ENCODE measurements at regions not wholly inside any gene's neighbourhood (a gene's known extent, or its start where the extent isn't known, plus 50 kb on each side); places are given as distances from the start of the nearest gene placed in this dataset.
"Not testable (repeated sequence)": the region's sequence is repeated elsewhere in the genome, so short reads cannot be mapped to it uniquely, and the experiment has no call there.

DNA sequence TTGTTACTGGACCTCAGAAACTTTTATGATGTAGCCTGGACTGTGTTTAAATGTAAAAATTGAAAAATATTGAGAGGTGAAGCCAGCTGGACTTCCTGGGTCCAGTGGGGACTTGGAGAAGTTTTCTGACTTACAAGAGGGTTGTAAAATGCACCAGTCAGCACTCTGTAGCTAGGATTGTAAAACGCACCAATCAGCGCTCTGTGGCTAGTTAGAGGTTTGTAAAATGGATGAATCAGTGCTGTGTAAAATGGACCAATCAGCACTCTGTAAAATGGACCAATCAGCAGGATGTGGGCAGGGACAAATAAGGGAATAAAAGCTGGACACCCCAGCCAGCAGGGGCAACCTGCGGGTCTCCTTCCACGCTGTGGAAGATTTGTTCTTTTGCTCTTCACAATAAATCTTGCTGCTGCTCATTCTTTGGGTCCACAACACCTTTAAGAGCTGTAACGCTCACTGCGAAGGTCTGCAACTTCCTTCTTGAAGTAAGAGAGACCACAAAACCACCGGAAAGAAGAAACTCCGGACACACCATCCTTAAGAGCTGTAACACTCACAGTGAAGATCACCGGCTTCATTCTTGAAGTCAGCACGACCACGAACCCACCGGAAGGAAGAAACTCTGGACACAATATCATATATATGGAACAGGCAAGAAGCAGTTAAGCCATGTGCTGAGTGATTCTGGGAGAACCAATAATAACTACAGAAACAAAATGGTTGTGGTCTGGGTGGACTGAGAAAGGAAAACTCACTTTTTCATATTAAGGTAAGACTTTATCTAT lies 201.3 kb downstream of the GABRG2 start:
- TF ChIP-seq, protein P1, sequence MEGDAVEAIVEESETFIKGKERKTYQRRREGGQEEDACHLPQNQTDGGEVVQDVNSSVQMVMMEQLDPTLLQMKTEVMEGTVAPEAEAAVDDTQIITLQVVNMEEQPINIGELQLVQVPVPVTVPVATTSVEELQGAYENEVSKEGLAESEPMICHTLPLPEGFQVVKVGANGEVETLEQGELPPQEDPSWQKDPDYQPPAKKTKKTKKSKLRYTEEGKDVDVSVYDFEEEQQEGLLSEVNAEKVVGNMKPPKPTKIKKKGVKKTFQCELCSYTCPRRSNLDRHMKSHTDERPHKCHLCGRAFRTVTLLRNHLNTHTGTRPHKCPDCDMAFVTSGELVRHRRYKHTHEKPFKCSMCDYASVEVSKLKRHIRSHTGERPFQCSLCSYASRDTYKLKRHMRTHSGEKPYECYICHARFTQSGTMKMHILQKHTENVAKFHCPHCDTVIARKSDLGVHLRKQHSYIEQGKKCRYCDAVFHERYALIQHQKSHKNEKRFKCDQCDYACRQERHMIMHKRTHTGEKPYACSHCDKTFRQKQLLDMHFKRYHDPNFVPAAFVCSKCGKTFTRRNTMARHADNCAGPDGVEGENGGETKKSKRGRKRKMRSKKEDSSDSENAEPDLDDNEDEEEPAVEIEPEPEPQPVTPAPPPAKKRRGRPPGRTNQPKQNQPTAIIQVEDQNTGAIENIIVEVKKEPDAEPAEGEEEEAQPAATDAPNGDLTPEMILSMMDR (IDR thresholded peaks at IDR 0.05): no peak

DNA sequence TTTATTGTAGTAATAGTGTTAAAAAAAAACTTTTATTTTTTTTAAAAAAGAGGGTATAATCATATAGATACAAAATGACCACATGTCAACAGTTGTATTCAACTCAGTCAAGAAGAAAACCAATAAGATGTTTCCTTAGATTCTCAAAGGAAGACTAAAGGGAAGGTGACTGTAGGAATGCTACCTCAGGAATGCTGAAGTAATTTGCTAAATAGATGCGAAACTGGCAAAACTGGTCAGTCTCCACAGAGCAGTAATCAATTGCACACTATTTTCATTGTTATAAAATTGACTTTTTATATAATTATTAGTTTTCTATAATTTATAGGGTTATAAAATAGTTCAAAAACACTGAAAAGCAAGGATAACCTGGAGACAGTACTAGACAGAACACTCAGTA lies 204.8 kb downstream of the GABRG2 start:
- Histone ChIP-seq H3K27ac (no peak overlapping the region), H3K9me3 (no peaks in the 10 kb centered on the region), H3K4me1 (no peaks in the 10 kb centered on the region), H3K4me3 (no peak overlapping the region), H3K27me3 (no peaks in the 10 kb centered on the region), H3K36me3 (no peaks in the 10 kb centered on the region)
- no peak for DNase-seq (ENCODE audit: low spot score in 2 of 2)
- TF ChIP-seq, protein P1 (IDR thresholded peaks at IDR 0.05): no peak
- intact Hi-C loops (cut with DNase I): no loop called here

More for the DNA sequence above, 201.3 kb downstream of the GABRG2 start:
- H3K9me3 ChIP-seq: no peaks in the 10 kb centered on the region
- no peaks in the 10 kb centered on the region for H3K36me3 ChIP-seq
- H3K4me1 ChIP-seq: no peaks in the 10 kb centered on the region
- no peak overlapping the region for H3K4me3 ChIP-seq
- no peak for DNase-seq (ENCODE audit: low spot score in 2 of 2)
- no peaks in the 10 kb centered on the region for H3K27me3 ChIP-seq
- intact Hi-C loops (cut with DNase I): no loop called here
- no peak overlapping the region for H3K27ac ChIP-seq

DNA sequence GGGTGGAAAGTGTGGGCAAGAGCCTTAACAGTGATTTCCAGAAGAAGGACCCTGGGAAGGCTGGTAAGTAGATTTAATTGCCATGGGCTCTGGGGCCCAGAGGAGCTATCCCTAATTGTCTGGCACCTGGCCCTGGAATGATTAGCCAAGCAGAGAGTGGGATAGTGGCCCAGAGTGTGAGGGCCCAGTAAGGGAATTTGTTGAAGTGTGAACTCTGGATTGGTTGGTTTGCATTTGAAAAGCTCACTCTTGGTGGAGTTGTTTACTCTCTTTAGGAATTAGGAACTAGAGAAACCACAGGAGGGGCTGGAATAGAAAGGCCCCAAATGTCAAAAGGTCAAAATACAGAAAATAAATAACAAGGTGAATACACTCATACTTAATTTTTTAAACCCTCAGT lies 207.1 kb downstream of the GABRG2 start:
- no peak for DNase-seq (ENCODE audit: low spot score in 2 of 2)
- Histone ChIP-seq H3K4me3 (no peak overlapping the region), H3K27ac (no peak overlapping the region), H3K4me1 (no peaks in the 10 kb centered on the region), H3K9me3 (no peaks in the 10 kb centered on the region), H3K36me3 (no peaks in the 10 kb centered on the region), H3K27me3 (no peaks in the 10 kb centered on the region)
- intact Hi-C loops (cut with DNase I): no loop called here
- TF ChIP-seq, protein P1 (IDR thresholded peaks at IDR 0.05): no peak

DNA sequence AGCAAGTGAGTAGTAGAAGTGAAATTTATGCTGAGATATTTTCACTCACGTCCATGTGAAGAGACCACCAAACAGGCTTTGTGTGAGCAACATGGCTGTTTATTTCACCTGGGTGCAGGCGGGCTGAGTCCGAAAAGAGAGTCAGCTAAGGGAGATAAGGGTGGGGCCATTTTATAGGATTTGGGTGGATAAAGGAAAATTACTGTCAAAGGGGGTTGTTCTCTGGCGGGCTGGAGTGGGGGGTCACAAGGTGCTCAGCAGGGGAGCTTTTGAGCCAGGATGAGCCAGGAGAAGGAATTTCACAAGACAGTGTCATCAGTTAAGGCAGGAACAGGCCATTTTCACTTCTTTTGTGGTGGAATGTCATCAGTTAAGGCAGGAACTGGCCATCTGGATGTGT lies 207.8 kb downstream of the GABRG2 start:
- H3K9me3 ChIP-seq; intact Hi-C loops (cut with DNase I); H3K4me1 ChIP-seq; H3K27ac ChIP-seq; H3K27me3 ChIP-seq; H3K4me3 ChIP-seq; DNase-seq (ENCODE audit: low spot score in 2 of 2); H3K36me3 ChIP-seq: not testable (repeated sequence)

DNA sequence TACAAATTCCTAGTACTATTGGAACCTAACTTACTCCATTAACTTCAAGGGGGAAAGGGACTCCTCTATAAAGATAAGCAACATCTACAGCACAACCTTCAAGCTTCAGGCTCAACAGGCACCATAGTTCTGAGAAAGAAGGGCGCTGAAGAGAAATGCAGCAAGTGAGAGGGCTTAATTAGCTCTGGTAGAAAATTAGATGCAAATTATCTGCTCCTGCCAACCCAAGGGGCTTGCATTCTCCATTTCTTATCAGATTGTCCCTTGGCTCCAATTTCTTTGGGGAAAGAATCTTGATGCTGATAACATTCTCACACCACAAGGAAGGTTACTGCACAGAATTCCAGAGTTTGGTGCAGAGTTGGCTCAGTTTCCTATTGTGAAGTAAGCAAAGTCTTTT lies 214.6 kb downstream of the GABRG2 start:
- intact Hi-C loops (cut with DNase I): no loop called here
- TF ChIP-seq, protein P1 (IDR thresholded peaks at IDR 0.05): no peak
- H3K27ac ChIP-seq: no peak overlapping the region
- no peaks in the 10 kb centered on the region for H3K4me1 ChIP-seq
- H3K36me3 ChIP-seq: no peaks in the 10 kb centered on the region
- no peak overlapping the region for H3K4me3 ChIP-seq
- no peaks in the 10 kb centered on the region for H3K27me3 ChIP-seq
- H3K9me3 ChIP-seq: no peaks in the 10 kb centered on the region
- DNase-seq (ENCODE audit: low spot score in 2 of 2): no peak

DNA sequence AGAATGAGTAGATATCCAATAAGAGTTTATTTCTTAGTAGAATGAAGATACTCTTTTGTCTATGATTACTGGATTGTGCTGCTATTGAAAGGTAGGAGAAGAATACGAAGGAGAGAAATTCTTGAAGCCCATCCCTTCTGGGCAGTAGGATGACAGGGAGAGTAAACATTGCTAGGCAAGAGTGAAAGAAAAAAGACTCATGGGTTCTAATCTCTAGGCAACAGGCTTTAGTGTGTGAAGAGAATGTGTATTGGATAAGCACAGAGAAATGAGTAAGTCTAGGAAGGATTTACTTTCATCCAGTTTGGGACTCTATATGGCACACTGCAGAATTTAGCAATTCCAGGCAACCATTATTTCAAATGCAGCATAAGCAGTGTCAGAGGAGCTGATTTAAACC lies 216.0 kb downstream of the GABRG2 start:
- Histone ChIP-seq H3K4me3 (no peak overlapping the region), H3K27ac (no peak overlapping the region), H3K9me3 (no peaks in the 10 kb centered on the region), H3K36me3 (no peaks in the 10 kb centered on the region), H3K4me1 (no peaks in the 10 kb centered on the region), H3K27me3 (no peaks in the 10 kb centered on the region)
- no peak for DNase-seq (ENCODE audit: low spot score in 2 of 2)
- intact Hi-C loops (cut with DNase I): no loop called here
- TF ChIP-seq, protein P1 (IDR thresholded peaks at IDR 0.05): no peak
